ENCODE measurements at regions not wholly inside any gene's neighbourhood (a gene's known extent, or its start where the extent isn't known, plus 50 kb on each side); places are given as distances from the start of the nearest gene placed in this dataset.
"Not testable (repeated sequence)": the region's sequence is repeated elsewhere in the genome, so short reads cannot be mapped to it uniquely, and the experiment has no call there.

GRCh38 chr15:91369823-91370222 is 269.8 kb downstream of the SV2B start:
- DNase-seq (ENCODE audit: low read depth), result no peak
- H3K4me3 ChIP-seq (ENCODE audit: low read depth, low read length), result no peak overlapping the region
- TF ChIP-seq CTCF (IDR thresholded peaks at IDR 0.05; ENCODE audit: insufficient read depth, low read length), result no peak

GRCh38 chr15:91371345-91371744 is 271.3 kb downstream of the SV2B start:
- H3K4me3 ChIP-seq (ENCODE audit: low read depth, low read length); DNase-seq (ENCODE audit: low read depth): not testable (repeated sequence)

- no peak for DNase-seq (ENCODE audit: low read depth)
- no peak for TF ChIP-seq CTCF (IDR thresholded peaks at IDR 0.05; ENCODE audit: insufficient read depth, low read length)
- no peak overlapping the region for H3K4me3 ChIP-seq (ENCODE audit: low read depth, low read length)
Measured at GRCh38 chr15:91374336-91374735, 274.3 kb downstream of the SV2B start.

GRCh38 chr15:91376038-91376437 is 276.0 kb downstream of the SV2B start:
- no peak for DNase-seq (ENCODE audit: low read depth)
- no peak overlapping the region for H3K4me3 ChIP-seq (ENCODE audit: low read depth, low read length)
- no peak for TF ChIP-seq CTCF (IDR thresholded peaks at IDR 0.05; ENCODE audit: insufficient read depth, low read length)

GRCh38 chr15:91380114-91380513 is 280.1 kb downstream of the SV2B start:
- TF ChIP-seq CTCF (IDR thresholded peaks at IDR 0.05; ENCODE audit: insufficient read depth, low read length), result no peak
- DNase-seq (ENCODE audit: low read depth), result no peak
- no peak overlapping the region for H3K4me3 ChIP-seq (ENCODE audit: low read depth, low read length)

GRCh38 chr15:91383532-91383931 is 283.5 kb downstream of the SV2B start:
- no peak for TF ChIP-seq CTCF (IDR thresholded peaks at IDR 0.05; ENCODE audit: insufficient read depth, low read length)
- H3K4me3 ChIP-seq (ENCODE audit: low read depth, low read length), result no peak overlapping the region

GRCh38 chr15:91384189-91384730 is 284.2 kb downstream of the SV2B start:
- no peak for TF ChIP-seq CTCF (IDR thresholded peaks at IDR 0.05; ENCODE audit: insufficient read depth, low read length)

More at GRCh38 chr15:91383532-91383931, 283.5 kb downstream of the SV2B start:
- DNase-seq (ENCODE audit: low read depth), result no peak

More at GRCh38 chr15:91384189-91384730, 284.2 kb downstream of the SV2B start:
- no peak for DNase-seq (ENCODE audit: low read depth)
- H3K4me3 ChIP-seq (ENCODE audit: low read depth, low read length), result no peak overlapping the region
